Common myeloid progenitor, CD34-positive (primary cell): ENCODE measurements at regions not wholly inside any gene's neighbourhood (a gene's known extent, or its start where the extent isn't known, plus 50 kb on each side); places are given as distances from the start of the nearest gene placed in this dataset.

ENCODE experiments used
- CTCF ChIA-PET: fragments of 350-600 bp; sonication (Branson Sonifier 250); formaldehyde crosslinking; loops from one replicate; lab custom pipeline; 2021; ENCODE audit warnings: antibody characterized with exemption; lab: Charles Lee
- POLR2A ChIA-PET: fragments of 350-600 bp; sonication (Branson Sonifier 250); formaldehyde crosslinking; loops from one replicate; lab custom pipeline; 2021; ENCODE audit warnings: antibody characterized with exemption; lab: Charles Lee
- DNase-seq, 3 donors: peaks; one replicate each; pipeline versions ENCODE4 v3.0.0 to v3.0.0-alpha.2; 2013
- H3K27ac ChIP-seq, 2 experiments: 1 replicate in 1 of 2; 2 replicates in 1 of 2; pipeline ENCODE4 v1.7.0; 2013; ENCODE audit warnings: inconsistent platforms in 2 of 2, low read length in 2 of 2, mild to moderate bottlenecking in 2 of 2, low read depth in 1 of 2, moderate library complexity in 1 of 2; ENCODE audit not compliant: severe bottlenecking in 2 of 2, insufficient read depth in 1 of 2, poor library complexity in 1 of 2
- H3K27me3 ChIP-seq, 5 experiments: replicated peaks in 2 of 5; 1 replicate in 3 of 5; 2 replicates in 2 of 5; pipeline versions ENCODE4 v1.6.1 to v1.7.0; 2013; ENCODE audit warnings: low read length in 4 of 5, mild to moderate bottlenecking in 2 of 5, moderate library complexity in 2 of 5, inconsistent platforms in 1 of 5; ENCODE audit not compliant: insufficient read depth in 5 of 5, control insufficient read depth in 4 of 5
- H3K36me3 ChIP-seq, 4 experiments: 1 replicate in 2 of 4; 2 replicates in 2 of 4; pipeline versions ENCODE4 v1.6.1 to v1.7.0; 2013; ENCODE audit warnings: low read length in 3 of 4, control low read depth in 1 of 4, mild to moderate bottlenecking in 1 of 4; ENCODE audit not compliant: control insufficient read depth in 4 of 4, insufficient read depth in 4 of 4
- H3K4me1 ChIP-seq, 4 experiments: 1 replicate in 3 of 4; 2 replicates in 1 of 4; pipeline versions ENCODE4 v1.6.1 to v1.7.1; 2013; ENCODE audit warnings: low read length in 3 of 4, mild to moderate bottlenecking in 3 of 4, control low read depth in 1 of 4, inconsistent platforms in 1 of 4, moderate library complexity in 1 of 4; ENCODE audit not compliant: control insufficient read depth in 4 of 4, insufficient read depth in 4 of 4; ENCODE audit errors: control extremely low read depth in 1 of 4
- H3K4me3 ChIP-seq, 7 experiments: 1 replicate in 4 of 7; 2 replicates in 3 of 7; pipeline versions ENCODE4 v1.5.1 to v1.7.0; 2013; ENCODE audit warnings: mild to moderate bottlenecking in 7 of 7, low read length in 6 of 7, moderate library complexity in 6 of 7, inconsistent platforms in 2 of 7, low read depth in 2 of 7, control low read depth in 1 of 7; ENCODE audit not compliant: insufficient read depth in 4 of 7, control insufficient read depth in 1 of 7; ENCODE audit errors: extremely low read depth in 1 of 7
- H3K9me3 ChIP-seq, 5 experiments: 1 replicate in 4 of 5; 2 replicates in 1 of 5; pipeline versions ENCODE4 v1.6.1 to v1.7.1; 2013; ENCODE audit warnings: low read length in 4 of 5, mild to moderate bottlenecking in 2 of 5, inconsistent platforms in 1 of 5, low read depth in 1 of 5, moderate library complexity in 1 of 5; ENCODE audit not compliant: control insufficient read depth in 4 of 5, insufficient read depth in 2 of 5; ENCODE audit errors: control extremely low read depth in 1 of 5
- WGBS: methylation state at CpG from one replicate; pipeline ENCODE4 v1.1.5; 2013; ENCODE audit not compliant: insufficient coverage; 5-methylcytosine and 5-hydroxymethylcytosine counted together

DNA sequence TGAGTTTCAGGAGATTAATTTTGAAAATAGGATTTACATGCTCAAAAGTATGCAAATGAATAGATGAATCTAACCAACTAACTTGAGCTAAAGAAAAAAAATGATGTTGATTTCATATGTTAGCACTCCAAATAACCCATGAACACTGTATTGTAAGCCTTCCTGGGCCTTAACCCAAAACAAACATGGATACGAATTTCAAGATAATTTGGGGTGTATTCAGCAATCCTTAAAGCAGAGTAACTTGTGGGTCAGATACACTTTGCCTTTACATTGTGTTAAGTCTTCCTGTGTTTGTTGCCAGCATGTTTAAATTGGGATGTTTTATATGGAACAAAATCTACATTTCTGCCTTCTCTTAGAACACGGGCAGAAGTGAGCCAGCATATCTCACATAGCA is 124.2 kb upstream of the WDR11 start:
- H3K9me3 ChIP-seq, result no peaks in the 10 kb centered on the region
- CTCF ChIA-PET, result interaction anchor here (0.9 to 1.8 kb wide), 2 partner anchors 10 to 16 kb away, joined by 3 to 4 read pairs; no protein-coding TSS in a partner anchor
- no peak overlapping the region for H3K27ac ChIP-seq
- H3K4me1 ChIP-seq, result no peaks in the 10 kb centered on the region
- no peak for DNase-seq
- POLR2A ChIA-PET, result no interaction called here
- no peaks in the 10 kb centered on the region for H3K36me3 ChIP-seq
- H3K27me3 ChIP-seq, result no peaks in the 10 kb centered on the region
- H3K4me3 ChIP-seq, result no peak overlapping the region
- 100% methylated on average over 1 of the region's 2 CpGs for WGBS

- Histone ChIP-seq H3K9me3 (no peaks in the 10 kb centered on the region), H3K4me3 (no peak overlapping the region), H3K36me3 (no peaks in the 10 kb centered on the region), H3K4me1 (no peaks in the 10 kb centered on the region), H3K27ac (no peak overlapping the region), H3K27me3 (no peaks in the 10 kb centered on the region)
- CTCF ChIA-PET, result no interaction called here
- WGBS, result 67% methylated on average over 1 of the region's 1 CpG
- no peak for DNase-seq
- POLR2A ChIA-PET, result no interaction called here
These were observed 121.6 kb upstream of the WDR11 start for GRCh38 chr10:120729547-120729946.

DNA sequence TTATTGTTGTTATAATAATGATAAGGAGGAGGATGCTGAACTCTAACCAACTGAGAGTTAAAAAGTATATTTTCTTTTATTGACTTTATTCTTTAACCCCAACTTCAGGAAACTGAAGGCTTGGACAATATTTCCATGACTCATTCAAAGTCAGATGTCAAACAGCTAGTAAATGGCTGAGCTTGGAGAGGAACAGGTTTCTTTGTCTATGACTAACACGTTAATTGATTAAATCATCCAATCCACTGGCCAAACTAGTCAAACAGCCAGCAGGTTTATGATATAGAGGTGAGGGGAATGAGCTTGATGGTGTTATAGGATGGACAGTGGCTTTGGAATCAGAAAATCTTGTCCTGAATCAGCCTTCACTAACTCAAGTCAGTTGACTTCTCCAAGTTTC is 119.1 kb upstream of the WDR11 start:
- CTCF ChIA-PET, result interaction anchor here (1.8 to 2.4 kb wide), 2 partner anchors 99 to 309 kb away, joined by 4 to 10 read pairs; no protein-coding TSS in a partner anchor
- H3K9me3 ChIP-seq, result no peaks in the 10 kb centered on the region
- H3K27me3 ChIP-seq, result no peaks in the 10 kb centered on the region
- H3K36me3 ChIP-seq, result no peaks in the 10 kb centered on the region
- H3K4me1 ChIP-seq, result no peaks in the 10 kb centered on the region
- no CpG with 5 or more reads among the region's 1 CpG for WGBS
- POLR2A ChIA-PET, result no interaction called here
- no peak overlapping the region for H3K4me3 ChIP-seq
- peak in 2 of 3 donors; percentile 17 to 57 for DNase-seq
- no peak overlapping the region for H3K27ac ChIP-seq

GRCh38 chr10:120732643-120733313 is 118.4 kb upstream of the WDR11 start:
- H3K4me3 ChIP-seq, result no peak overlapping the region
- no peaks in the 10 kb centered on the region for H3K9me3 ChIP-seq
- WGBS, result 96% methylated on average over 4 of the region's 4 CpGs
- H3K27ac ChIP-seq, result no peak overlapping the region
- CTCF ChIA-PET, result interaction anchor here (1.8 to 2.4 kb wide), 2 partner anchors 98 to 309 kb away, joined by 4 to 10 read pairs; no protein-coding TSS in a partner anchor
- H3K4me1 ChIP-seq, result no peaks in the 10 kb centered on the region
- peak in 2 of 3 donors; percentile 23 to 65 for DNase-seq
- H3K36me3 ChIP-seq, result no peaks in the 10 kb centered on the region
- POLR2A ChIA-PET, result no interaction called here
- H3K27me3 ChIP-seq, result no peaks in the 10 kb centered on the region

- ChIA-PET CTCF (interaction anchor here (0.9 to 3.7 kb wide), 9 partner anchors 9 to 312 kb away, joined by 3 to 37 read pairs (median 5); no protein-coding TSS in a partner anchor), POLR2A (no interaction called here)
- no peaks in the 10 kb centered on the region for H3K36me3 ChIP-seq
- no CpG with 5 or more reads among the region's 6 CpGs for WGBS
- no peaks in the 10 kb centered on the region for H3K9me3 ChIP-seq
- H3K27me3 ChIP-seq, result no peaks in the 10 kb centered on the region
- H3K27ac ChIP-seq, result no peak overlapping the region
- H3K4me1 ChIP-seq, result no peaks in the 10 kb centered on the region
- peak in 1 of 3 donors; percentile 54 for DNase-seq
- H3K4me3 ChIP-seq, result no peak overlapping the region
These were observed 116.6 kb upstream of the WDR11 start for GRCh38 chr10:120734483-120735078.

DNA sequence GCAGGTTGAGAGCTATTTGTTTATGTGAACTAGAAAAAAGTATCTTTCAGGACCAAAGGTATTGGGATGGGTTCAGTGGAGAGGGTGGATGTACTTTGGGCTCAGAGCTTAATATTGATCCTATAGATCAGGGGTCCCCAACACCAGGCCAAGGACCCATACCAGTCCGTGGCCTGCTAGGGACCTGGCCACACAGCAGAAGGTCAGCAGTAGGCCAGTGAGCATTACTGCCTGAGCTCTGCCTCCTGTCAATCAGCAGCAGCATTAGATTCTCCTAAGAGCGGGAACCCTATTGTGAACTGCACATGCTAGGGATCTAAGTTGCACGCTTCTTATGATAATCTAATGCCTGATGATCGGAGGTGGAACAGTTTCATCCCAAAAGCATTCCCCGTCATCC is 115.8 kb upstream of the WDR11 start:
- CTCF ChIA-PET, result interaction anchor here (0.5 to 3.7 kb wide), 14 partner anchors 10 to 313 kb away, joined by 3 to 37 read pairs (median 4); no protein-coding TSS in a partner anchor
- Histone ChIP-seq H3K9me3 (no peaks in the 10 kb centered on the region), H3K4me3 (no peak overlapping the region), H3K27ac (no peak overlapping the region), H3K4me1 (no peaks in the 10 kb centered on the region), H3K36me3 (no peaks in the 10 kb centered on the region), H3K27me3 (no peaks in the 10 kb centered on the region)
- DNase-seq, result no peak
- 100% methylated on average over 5 of the region's 5 CpGs for WGBS
- POLR2A ChIA-PET, result no interaction called here

GRCh38 chr10:120735773-120736371 is 115.3 kb upstream of the WDR11 start:
- DNase-seq, result peak in 2 of 3 donors; percentile 53 to 55
- Histone ChIP-seq H3K4me1 (no peaks in the 10 kb centered on the region), H3K4me3 (no peak overlapping the region), H3K9me3 (no peaks in the 10 kb centered on the region), H3K27me3 (no peaks in the 10 kb centered on the region), H3K36me3 (no peaks in the 10 kb centered on the region), H3K27ac (no peak overlapping the region)
- CTCF ChIA-PET, result interaction anchor here (0.5 to 3.7 kb wide), 13 partner anchors 11 to 314 kb away, joined by 3 to 37 read pairs (median 3); no protein-coding TSS in a partner anchor
- WGBS, result 54% methylated on average over 2 of the region's 5 CpGs
- POLR2A ChIA-PET, result no interaction called here
